Lung (tissue), 11 donors: ENCODE measurements at regions not wholly inside any gene's neighbourhood (a gene's known extent, or its start where the extent isn't known, plus 50 kb on each side); places are given as distances from the start of the nearest gene placed in this dataset.
A peak's percentile ranks its signal among the peaks of the same experiment; 100 is the strongest.

Experiments used
- ATAC-seq: fragments of 200-7000 bp; cut with Tn5 transposase; one replicate; pipeline ENCODE4 v1.9.1; 2020; ENCODE audit warnings: moderate number of reproducible peaks; ENCODE audit not compliant: insufficient read depth, low FRiP score
- DNase-seq, 3 donors: peaks; one replicate each; pipeline ENCODE4 v3.0.0-alpha.2; 2013 to 2017
- H3K27ac ChIP-seq, 2 donors: one replicate each; pipeline ENCODE4 v1.5.1; 2013; ENCODE audit warnings: mild to moderate bottlenecking in 2 of 2, moderate library complexity in 2 of 2, control low read depth in 1 of 2, inconsistent platforms in 1 of 2, low read depth in 1 of 2, low read length in 1 of 2
- H3K27me3 ChIP-seq, 3 donors: one replicate each; pipeline ENCODE4 v1.5.1; 2013; ENCODE audit warnings: low read length in 2 of 3; ENCODE audit not compliant: control insufficient read depth in 3 of 3, insufficient read depth in 3 of 3
- H3K36me3 ChIP-seq, 4 donors: one replicate each; pipeline ENCODE4 v1.5.1; 2013; ENCODE audit warnings: low read length in 4 of 4, mild to moderate bottlenecking in 1 of 4, moderate library complexity in 1 of 4; ENCODE audit not compliant: control insufficient read depth in 4 of 4, insufficient read depth in 4 of 4
- H3K4me1 ChIP-seq, 5 donors: one replicate each; pipeline ENCODE4 v1.5.1; 2013; ENCODE audit warnings: low read length in 5 of 5, mild to moderate bottlenecking in 2 of 5, moderate library complexity in 1 of 5; ENCODE audit not compliant: control insufficient read depth in 5 of 5, insufficient read depth in 5 of 5
- H3K4me3 ChIP-seq: one replicate; pipeline ENCODE4 v1.5.1; 2013; ENCODE audit warnings: mild to moderate bottlenecking, control low read depth, moderate library complexity
- H3K9ac ChIP-seq, 2 donors: one replicate each; pipeline ENCODE4 v1.5.1; 2013; ENCODE audit warnings: low read length in 2 of 2, control low read depth in 1 of 2; ENCODE audit not compliant: insufficient read depth in 1 of 2
- H3K9me3 ChIP-seq, 4 donors: one replicate each; pipeline ENCODE4 v1.5.1; 2013; ENCODE audit warnings: low read length in 3 of 4, mild to moderate bottlenecking in 1 of 4, moderate library complexity in 1 of 4; ENCODE audit not compliant: control insufficient read depth in 4 of 4, insufficient read depth in 3 of 4
- WGBS, 2 donors: extraction: QIAGEN DNeasy Blood & Tissue Kit; methylation state at CpG; one replicate each; pipeline ENCODE4 v1.1.7; 2013; 5-methylcytosine and 5-hydroxymethylcytosine counted together
- TF ChIP-seq, protein P1 (sequence below): IDR thresholded peaks from 2 replicates; pipeline ENCODE4 v1.5.1; 2012; ENCODE audit warnings: mild to moderate bottlenecking; ENCODE audit errors: control extremely low read depth, extremely low read depth
- donor health status: control.
- donor health status: control.
- donor health status: Bipolar disorder and iron deficiency.
- donor health status: healthy.
- donor health status: DM: yes; HTN: yes; CAD: no.

GRCh38 chr12:3999904-4000303 is 126.7 kb upstream of the PARP11 start:
- Histone ChIP-seq H3K27me3 (no peaks in the 10 kb centered on the region), H3K9me3 (no peaks in the 10 kb centered on the region), H3K4me3 (no peak overlapping the region), H3K36me3 (no peaks in the 10 kb centered on the region), H3K27ac (peak overlapping the region in 1 of 2 donors; percentile 13), H3K9ac (no peak overlapping the region), H3K4me1 (peaks cover 0 to 5% (median 3%) of the 10 kb centered on the region in 5 donors)
- no peak for DNase-seq
- WGBS, 2 donors: 89 to 93% methylated on average over 8 of the region's 8 CpGs
- TF ChIP-seq, protein P1, sequence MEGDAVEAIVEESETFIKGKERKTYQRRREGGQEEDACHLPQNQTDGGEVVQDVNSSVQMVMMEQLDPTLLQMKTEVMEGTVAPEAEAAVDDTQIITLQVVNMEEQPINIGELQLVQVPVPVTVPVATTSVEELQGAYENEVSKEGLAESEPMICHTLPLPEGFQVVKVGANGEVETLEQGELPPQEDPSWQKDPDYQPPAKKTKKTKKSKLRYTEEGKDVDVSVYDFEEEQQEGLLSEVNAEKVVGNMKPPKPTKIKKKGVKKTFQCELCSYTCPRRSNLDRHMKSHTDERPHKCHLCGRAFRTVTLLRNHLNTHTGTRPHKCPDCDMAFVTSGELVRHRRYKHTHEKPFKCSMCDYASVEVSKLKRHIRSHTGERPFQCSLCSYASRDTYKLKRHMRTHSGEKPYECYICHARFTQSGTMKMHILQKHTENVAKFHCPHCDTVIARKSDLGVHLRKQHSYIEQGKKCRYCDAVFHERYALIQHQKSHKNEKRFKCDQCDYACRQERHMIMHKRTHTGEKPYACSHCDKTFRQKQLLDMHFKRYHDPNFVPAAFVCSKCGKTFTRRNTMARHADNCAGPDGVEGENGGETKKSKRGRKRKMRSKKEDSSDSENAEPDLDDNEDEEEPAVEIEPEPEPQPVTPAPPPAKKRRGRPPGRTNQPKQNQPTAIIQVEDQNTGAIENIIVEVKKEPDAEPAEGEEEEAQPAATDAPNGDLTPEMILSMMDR: no peak
- no peak for ATAC-seq

DNA sequence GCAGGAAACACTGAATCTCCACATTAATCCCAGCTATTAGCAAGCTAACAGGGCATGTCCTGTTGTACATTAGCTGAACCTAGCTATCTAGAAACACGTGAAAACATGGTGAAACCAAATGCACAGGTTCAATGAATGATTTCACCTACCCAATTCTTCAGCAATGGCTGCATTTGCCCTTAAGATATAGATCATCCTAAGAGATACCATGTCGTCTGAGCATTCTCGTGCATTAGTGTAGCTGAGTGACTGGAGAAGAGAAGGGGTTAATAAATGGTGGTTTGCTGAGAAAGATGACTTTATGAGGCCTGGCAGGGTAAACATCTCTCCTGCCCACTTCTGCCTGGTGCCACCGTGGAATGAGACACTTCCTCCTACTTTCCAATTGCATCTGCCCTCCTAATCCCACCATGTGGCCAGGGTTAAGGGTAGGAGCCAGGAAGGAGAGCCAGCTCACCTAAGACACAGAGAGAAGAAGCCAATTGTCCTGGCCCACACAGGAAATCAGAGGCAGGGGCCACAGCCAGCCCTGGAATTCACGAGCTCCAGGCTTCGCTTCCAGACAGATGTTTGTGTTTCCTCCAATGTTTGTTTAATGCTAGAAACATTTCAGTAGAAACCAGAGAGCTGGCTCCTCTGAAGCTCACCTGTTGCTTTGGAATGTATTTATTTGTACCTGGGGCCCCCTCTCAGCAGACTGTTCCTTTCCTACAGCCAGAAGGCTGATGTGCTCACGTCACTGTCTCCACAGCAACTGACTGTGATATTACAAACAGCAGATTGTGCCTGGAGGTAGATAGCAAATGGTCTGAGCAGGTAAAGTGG is 126.0 kb upstream of the PARP11 start:
- peak overlapping the region in 1 of 2 donors; percentile 76 for H3K27ac ChIP-seq
- WGBS, 2 donors: 65 to 73% methylated on average over 7 of the region's 7 CpGs
- ATAC-seq (peak; percentile 54), DNase-seq (peak; percentile 58 to 80 (median 78))
- H3K4me3 ChIP-seq: no peak overlapping the region
- no peaks in the 10 kb centered on the region for H3K36me3 ChIP-seq
- TF ChIP-seq, protein P1: no peak
- H3K4me1 ChIP-seq: peaks cover 0 to 5% (median 3%) of the 10 kb centered on the region in 5 donors
- H3K9ac ChIP-seq: peak overlapping the region in 1 of 2 donors; percentile 62
- no peaks in the 10 kb centered on the region for H3K9me3 ChIP-seq
- H3K27me3 ChIP-seq: no peaks in the 10 kb centered on the region

GRCh38 chr12:3998397-3998796 is 125.2 kb upstream of the PARP11 start:
- ATAC-seq (no peak), DNase-seq (no peak)
- H3K27me3 ChIP-seq: no peaks in the 10 kb centered on the region
- H3K4me1 ChIP-seq: peaks cover 0 to 5% (median 3%) of the 10 kb centered on the region in 5 donors
- no peak overlapping the region for H3K9ac ChIP-seq
- no peaks in the 10 kb centered on the region for H3K36me3 ChIP-seq
- H3K27ac ChIP-seq: peak overlapping the region in 1 of 2 donors; percentile 35
- TF ChIP-seq, protein P1: no peak
- no peak overlapping the region for H3K4me3 ChIP-seq
- H3K9me3 ChIP-seq: no peaks in the 10 kb centered on the region
- WGBS, 2 donors: 72 to 79% methylated on average over 5 of the region's 5 CpGs
